GM18873 (cell line): ENCODE measurements at regions not wholly inside any gene's neighbourhood (a gene's known extent, or its start where the extent isn't known, plus 50 kb on each side); places are given as distances from the start of the nearest gene placed in this dataset.
"Not testable (repeated sequence)": the region's sequence is repeated elsewhere in the genome, so short reads cannot be mapped to it uniquely, and the experiment has no call there.

ENCODE experiments used
- ATAC-seq: cut with Tn5 transposase; IDR thresholded peaks from one replicate; pipeline ENCODE4 v1.9.1; 2021; ENCODE audit warnings: mild to moderate bottlenecking, moderate library complexity, moderate number of reproducible peaks; ENCODE audit not compliant: unreplicated experiment, low FRiP score

DNA sequence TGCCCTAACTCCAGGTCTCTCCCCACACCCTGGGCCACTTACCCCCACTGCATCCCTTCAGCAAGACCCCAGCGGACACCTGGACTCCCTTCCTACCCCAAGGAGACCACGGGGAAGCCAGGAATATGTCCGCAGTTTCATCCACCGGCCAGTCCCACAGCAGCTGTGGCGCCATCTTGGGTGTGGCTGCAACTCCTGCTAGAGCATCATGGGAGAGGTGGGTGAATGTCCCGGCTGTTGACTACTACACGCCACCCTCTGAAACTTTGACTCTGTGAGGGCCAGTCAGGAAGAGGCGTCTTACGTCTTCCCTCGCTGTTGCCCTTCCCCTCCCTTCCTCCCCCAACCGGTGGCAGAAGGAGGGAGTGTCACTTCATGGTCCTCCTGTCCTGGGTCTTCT, 238.3 kb upstream of the RNF32 start:
- no peak for ATAC-seq

DNA sequence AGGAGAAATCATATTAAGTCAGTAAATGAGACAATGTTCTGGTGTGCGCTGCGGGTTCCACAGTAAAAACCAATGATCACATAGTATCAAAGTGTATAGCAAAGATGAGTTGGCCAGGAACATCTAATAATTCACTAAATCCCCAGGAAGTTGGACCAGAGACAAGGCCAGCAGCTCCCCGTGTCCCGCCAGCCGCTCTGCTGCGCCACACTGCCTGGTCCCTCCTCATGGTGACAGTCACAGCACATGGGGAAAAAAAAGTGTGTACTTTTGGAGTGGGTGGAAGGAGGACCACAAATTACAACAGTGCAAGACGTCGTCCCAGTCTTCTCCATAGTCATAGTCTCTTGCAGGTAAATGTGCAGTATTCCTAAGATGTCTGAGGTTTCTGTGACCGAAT, 239.0 kb upstream of the RNF32 start:
- no peak for ATAC-seq

DNA sequence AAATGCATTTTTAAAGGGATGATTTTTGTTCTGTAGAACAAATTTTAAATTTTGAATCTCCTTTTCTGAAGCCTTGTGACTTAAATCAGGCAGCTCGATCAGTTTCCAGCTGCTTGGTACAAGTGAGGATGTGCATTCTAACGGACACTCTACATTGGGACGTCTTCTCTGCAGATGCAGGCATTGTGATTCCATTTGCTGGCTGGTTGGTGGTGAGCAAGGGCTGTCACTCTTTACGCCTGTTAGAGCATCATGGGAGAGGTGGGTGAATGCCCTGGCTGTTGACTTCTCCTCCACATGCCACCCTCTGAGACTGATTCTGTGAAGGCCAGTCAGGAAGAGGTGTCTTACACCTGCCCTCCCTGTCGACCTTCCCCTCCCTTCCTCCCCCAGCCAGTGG, 240.5 kb upstream of the RNF32 start:
- ATAC-seq = no peak

DNA sequence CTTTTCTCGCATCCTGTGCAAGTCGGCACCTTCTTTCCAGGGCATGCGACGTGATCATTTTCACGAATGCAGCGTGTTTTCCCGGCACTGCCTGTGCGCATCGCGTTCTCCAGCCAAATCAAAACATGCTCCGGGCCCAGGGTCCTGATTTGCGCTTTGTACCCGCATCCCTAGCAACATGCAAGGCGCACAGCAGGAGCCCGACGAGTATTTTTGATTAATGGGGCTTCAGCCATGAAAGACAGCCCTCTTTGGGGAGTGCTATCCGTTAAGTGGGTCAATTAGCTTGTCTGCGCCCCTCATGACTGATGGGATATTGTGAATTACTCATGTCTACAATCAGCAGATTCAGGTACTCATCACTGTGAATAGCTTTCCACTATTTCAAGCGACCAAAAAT, 243.3 kb upstream of the RNF32 start:
- no peak for ATAC-seq

DNA sequence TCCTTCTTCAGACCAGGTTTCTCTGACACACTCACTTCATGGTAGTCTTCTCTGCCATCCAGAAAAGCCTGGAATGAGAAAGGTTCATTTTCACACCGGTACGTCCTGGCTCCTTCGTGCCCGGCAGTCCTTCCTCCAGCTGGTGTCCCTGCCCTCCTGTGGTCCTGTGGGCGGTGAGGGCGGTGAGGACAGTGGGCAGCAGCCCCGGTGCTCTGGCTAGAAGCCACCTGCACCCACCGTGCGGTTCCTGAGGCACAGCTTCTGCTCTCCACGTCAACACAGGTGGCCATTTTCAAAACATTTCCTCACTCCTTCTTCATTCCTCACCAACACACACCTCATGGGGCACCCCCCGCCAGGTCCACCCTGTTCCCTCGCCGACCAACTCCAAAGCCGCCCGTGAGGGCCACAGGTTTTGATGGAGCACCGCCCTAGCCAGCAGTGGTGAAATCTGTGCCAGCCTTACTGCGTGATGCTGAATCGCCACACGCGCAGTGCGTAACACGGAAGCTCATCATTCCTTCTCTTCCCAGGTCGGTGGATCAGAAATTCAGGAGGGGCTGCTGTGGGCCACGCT, 251.4 kb upstream of the RNF32 start:
- no peak for ATAC-seq

DNA sequence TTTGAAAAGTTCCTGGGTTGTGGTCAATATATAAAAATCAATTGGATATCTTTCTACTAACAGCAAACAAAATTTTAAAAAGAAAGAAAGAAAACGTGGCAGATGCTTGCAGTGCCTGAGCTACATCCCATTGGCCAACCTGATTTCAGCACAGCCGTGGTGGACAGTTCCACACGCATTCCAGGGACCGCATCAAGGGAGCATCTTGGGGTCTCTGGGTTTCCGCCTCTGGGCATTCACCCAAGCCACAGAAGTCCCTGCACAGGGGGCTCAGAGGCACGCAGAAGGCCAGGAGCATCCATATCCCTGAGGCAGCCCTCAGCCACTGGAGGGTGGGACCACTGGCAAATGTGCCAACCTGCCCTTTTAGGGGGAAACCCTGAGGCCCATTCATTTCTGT, 254.5 kb upstream of the RNF32 start:
- ATAC-seq = no peak

DNA sequence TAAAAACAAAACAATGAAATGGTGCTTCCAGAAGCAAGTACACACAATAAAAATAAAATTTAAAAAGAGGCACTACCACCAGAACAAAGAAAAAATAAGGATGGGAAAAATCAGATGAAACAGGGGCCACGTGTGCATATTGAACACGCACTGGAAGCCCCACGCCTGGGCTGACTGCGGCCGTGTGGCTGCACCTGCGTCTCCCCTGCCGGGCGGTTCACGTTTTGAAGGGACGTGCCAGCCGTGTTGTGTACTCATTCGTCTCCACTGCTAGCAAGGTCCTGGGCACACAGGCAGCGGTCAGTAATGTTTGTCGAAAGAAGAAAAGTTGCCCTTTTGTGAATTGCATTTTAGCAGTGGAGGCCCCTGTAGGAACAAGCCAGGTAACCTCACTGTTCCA, 255.9 kb upstream of the RNF32 start:
- no peak for ATAC-seq

DNA sequence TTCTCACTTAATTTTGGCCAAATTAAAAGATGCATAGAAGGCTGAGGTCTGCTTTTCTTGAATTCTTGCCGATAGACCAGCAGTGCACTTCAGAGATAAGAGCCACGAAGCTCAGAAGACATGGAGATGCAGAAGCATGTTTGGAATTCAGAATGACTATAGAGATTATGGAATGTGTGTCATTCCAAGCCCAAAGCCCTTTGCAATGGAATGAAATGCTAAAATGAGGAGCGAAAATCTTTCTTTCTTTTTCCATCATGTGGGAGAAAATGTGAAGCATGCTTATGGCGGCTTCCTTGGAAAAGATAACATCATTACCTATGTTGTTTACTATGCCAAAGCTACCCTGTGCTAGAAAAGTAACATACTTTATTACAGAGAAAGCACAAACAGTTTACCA, 257.0 kb upstream of the RNF32 start:
- ATAC-seq = no peak

DNA sequence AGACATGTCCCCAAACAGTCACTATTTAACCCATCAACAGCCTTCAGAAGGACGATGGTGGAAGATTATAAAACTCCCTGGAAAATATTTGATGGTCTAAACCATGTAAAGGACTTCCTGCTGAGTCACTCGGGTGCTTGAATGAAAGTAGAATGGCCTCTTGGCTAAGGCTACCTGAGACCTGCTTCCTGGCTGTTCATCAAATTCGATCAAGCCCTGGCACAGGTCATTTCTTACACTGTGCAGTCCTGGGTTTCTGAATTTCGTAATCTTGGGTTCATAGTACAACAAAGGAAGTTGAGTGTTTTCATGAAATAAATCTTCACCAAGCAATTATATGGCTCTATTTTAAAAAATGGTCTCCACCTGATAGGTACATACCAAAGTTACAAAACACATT, 260.3 kb upstream of the RNF32 start:
- ATAC-seq = no peak

DNA sequence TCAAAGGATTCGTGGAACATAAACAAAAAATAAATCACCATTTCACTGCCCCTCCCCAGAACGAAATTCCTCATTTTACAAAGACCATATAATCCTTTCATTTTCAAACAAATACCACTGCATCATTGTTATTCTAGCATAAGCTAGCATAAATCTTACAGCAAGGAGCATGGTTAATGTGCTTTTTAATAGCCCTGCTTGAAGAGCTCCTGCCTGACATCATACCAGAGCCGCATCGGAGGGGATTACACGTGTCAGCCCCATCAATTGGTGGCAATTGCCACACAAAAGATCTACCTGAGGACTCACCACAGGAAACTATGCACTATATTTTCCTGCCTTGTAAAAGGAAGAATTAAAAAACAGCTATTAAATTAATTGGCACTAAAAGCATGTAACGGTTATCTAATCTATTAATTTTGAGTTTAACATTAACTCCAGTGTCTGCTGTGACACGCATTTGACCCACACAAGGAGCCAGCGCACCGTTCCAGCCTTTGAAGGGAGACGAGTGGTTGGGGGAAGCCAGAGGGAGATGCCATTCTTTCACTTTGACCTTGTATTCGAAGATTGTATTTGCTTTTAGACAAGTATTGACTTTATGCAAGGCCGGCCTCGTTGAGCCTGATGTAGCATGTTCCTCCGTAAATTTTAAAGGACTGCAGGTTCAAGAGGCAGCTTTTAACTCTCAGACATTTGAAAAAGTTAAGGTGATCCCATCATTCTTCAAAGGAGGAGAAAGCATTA, 261.1 kb upstream of the RNF32 start:
- no peak for ATAC-seq

DNA sequence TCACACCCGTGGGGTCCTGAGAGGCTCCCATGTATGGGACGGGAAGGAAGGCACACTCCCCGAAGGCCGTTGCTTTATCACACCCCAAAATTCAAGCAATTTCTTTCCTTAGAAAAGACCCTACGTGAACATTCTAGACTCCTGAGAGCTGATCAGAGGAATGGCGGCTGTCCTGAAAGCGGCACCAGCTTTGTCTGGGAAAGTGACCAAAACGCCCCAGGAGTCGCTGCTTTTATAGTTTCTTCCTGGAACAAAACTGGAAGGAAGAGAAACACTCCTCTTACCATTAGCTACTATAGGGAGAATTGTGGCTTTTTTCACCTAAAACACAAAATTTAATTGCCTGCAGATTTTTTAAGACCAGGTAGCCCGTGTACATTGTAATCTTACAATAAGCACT, 261.8 kb upstream of the RNF32 start:
- ATAC-seq = no peak

DNA sequence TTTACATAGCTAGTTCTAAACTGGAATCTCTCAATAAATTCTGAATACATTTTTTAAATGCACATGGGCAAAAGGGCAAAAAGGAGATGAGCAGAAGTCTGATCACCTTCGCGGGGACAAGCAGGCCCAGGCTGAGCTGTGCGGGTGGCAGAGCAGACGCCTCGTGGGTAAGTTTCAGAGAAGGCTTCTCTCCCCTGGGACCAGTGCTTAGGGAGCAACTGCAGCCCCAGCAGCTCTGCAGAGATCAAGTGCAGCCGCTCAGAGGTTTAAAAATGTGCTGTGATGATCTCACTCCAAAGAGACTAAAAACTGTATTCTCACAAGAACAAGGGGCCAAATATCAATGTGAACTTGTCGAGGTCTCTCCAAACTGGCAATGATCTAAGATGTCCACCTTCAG, 264.3 kb upstream of the RNF32 start:
- ATAC-seq = no peak

DNA sequence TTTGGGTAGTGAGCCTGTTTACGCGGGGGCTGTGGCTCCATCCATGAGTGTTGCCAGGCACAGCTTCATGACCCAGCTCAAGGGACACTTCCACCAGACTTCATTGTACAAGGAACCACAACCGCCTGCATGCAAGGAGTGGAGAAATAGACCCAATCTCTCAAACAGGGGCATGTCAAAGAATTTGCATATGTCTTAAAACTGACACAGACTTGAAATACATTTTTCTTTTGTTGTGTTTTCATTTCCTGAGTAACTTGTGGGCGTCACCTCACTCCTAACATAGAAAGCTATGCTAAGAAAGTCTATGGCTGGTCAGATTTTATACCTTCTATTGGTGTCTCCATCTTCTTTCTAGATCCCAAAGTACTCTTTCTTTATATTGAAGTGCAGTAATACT, 266.2 kb upstream of the RNF32 start:
- ATAC-seq = no peak

DNA sequence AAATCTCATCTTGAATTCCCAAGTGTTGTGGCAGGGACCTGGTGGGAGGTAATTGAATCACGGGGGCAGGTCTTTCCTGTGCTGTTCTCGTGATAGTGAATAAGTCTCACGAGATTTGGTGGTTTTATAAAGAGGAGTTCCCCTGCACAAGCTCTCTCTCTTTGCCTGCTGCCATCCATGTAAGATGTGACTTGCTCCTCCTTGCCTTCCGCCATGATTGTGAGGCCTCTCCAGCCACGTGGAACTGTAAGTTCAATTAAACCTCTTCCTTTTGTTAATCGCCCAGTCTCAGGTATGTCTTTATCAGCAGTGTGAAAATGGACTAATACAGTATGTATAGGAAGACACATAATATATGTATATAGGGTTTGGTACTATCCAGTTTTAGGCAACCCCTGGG, 270.6 kb upstream of the RNF32 start:
- not testable (repeated sequence) for ATAC-seq

DNA sequence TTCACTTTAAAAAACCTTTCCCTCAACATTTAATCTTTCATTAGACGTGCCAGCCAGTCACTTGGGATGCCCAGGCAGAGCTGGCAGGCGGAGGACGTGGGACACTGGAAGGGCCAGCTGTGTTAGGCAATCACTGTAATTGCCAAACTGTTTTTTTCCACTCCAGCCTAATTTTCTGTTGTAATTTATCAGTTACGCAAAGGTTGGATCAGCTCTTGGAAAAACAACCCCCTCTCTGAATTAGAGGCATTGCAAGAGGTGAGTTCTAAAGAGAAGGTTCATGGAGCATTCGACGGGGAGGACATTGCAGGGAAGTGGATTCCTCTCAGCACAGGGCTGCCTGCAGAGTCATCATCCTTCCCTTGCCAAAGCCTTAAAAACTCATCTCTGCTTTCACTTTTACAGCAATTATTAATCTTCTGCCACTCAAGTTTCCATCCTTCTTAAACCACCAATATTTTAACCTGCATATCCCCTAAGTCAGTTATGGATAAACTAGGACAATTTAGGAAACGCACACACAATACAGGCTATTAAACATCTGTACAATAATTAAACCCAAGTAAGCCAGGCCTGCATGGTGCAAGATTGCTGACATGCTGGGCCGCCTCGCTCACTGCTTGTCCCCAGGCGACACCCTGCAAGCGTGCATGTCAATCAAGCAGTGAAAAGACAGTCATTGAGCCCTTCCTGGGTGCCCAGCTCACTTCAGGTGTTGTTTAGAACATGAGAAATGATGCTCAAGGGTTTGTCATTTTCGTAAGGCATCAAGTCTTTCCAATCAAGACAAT, 272.3 kb upstream of the RNF32 start:
- no peak for ATAC-seq

DNA sequence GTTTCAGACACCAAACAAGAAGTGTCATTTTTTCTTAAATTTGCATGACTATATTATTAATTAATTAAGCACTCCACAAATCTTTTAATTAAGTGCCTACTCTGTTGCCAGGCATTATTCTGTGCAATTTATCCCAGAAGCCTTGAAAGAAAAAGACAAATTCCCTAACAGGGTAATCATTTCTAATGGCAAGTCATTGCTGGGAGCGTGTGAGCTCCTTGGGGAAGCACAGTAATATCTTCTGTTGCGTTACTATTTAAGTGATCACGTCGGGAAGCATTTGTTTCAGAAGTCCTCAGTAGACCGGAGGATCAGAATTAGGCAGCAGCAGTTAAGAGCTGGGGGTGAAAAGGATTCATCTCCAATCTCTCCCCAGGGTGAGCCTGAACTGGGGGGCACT, 276.8 kb upstream of the RNF32 start:
- ATAC-seq = no peak

DNA sequence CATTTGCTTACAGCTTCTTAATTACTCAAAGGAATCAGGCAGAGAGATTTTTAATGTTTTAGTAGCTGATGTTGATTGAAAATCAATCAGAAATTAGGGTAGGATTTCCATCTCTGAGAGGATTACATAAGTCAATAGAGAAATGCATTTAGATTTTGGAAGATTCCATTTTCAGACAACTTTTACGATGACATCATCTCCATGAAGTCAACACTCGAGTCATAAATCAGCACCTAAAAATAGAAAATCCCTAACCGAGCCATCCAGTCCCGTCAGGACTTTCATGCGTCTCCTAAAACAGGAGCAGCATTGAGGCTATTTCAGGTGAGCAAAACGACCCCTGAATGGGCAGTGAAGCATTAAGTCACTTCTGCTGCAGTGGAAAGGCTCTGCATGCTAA, 279.7 kb upstream of the RNF32 start:
- ATAC-seq = no peak

DNA sequence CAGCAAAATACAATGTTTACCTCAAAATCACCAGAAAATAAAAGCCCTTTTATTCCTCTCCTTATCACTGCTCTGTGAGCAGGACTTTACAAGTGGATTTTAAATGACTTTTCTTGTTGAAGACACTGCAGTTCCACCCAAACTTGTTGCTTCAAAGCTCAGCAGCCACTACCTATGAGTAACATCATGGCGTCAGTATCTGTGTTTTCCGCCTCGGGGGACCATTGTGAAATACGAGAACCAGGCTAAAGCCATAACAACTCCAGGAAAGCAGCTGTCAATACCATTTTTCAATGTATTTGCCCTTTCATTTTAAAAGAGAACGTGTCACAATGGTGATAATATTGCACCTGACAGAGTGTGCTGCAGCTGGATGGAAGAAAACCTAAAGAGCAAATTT, 284.0 kb upstream of the RNF32 start:
- no peak for ATAC-seq

DNA sequence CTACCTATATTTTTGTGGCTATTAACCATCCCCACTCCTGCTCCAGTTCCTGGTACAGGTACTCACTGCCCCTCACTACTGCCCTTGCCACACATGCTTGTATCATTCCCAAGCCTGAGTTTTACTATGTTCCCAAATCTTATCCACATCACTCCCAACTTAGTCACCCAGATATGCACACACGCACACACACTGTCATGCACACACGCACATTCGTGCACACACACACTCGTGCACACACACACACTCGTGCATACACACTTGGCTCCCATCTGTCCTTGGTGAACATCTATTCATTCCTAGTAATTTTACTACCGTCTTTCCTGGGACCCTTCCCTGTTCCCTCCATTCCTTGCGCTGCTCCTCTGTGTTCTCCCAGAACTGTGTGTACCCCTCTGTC, 287.2 kb upstream of the RNF32 start:
- no peak for ATAC-seq

DNA sequence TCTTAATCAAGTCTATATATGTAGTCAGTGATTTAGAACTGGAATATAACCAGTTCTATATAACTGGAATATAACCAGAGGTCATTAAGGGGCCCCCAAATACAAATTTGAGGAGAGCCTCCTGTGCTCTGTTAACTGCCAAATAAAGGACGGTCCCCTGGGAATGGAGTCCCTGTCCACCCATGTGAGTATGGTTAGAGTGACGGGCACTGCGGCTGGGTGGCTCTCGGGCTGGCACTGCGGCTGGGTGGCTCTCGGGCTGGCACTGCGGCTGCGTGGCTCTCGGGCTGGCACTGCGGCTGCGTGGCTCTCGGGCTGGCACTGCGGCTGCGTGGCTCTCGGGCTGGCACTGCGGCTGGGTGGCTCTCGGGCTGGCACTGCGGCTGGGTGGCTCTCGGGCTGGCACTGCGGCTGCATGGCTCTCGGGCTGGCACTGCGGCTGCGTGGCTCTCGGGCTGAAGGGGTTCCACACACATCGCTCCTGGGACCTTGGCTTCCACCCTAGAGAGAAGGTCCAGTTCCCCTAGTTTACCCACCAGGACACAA, 292.8 kb upstream of the RNF32 start:
- ATAC-seq = not testable (repeated sequence)

DNA sequence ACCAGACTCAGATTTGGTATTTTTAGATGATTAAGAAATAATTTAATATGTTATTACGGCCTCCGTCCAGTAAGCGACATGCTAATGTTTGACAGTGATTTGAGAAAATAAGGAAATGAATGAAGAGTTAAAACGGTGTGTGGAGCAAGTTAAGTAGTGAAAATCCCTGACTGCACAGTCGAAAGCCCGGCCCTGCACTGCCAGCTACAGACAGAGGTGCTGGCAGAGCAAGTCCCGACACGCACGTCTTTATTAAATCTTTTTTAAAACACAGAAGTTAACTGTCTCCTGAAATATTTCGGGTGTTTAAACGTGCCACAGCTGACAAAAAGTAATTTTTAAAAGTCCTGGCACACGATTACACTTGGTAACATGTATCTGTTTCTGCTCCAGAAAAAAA, 293.4 kb upstream of the RNF32 start:
- no peak for ATAC-seq

DNA sequence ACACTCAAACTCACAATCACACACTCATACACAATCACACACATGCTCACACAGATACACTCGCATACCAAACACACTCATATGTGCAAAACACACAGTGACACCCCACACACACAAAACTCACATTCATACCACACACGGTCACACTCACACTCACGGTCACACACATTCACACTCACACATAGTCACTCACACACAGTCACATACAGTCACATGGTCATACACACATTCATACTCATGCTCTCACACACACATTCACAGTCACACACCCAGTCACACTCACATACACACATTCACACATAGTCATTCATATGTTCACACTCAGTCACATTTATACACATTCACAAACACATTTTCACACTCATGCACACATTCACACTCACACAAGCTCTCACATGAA, 296.0 kb upstream of the RNF32 start:
- no peak for ATAC-seq
